Karpas-422 (cell line): ENCODE measurements at regions not wholly inside any gene's neighbourhood (a gene's known extent, or its start where the extent isn't known, plus 50 kb on each side); places are given as distances from the start of the nearest gene placed in this dataset.

Experiments used
- DNase-seq: peaks from one replicate; pipeline ENCODE4 v3.0.0-alpha.2; 2015
- H2AFZ ChIP-seq: fragments of 200-600 bp; sonication (generic); 2 replicates; pipeline ENCODE4 v1.6.1; 2014; ENCODE audit warnings: antibody characterized with exemption, low read length, mixed read lengths
- H3K27ac ChIP-seq: fragments of 200-600 bp; sonication (generic); 2 replicates; pipeline ENCODE4 v1.5.1; 2014; ENCODE audit warnings: mild to moderate bottlenecking, low read length, moderate library complexity
- H3K27me3 ChIP-seq: fragments of 200-600 bp; sonication (generic); 2 replicates; pipeline ENCODE4 v1.6.1; 2014; ENCODE audit warnings: low read length, mixed read lengths
- H3K36me3 ChIP-seq: fragments of 200-600 bp; sonication (generic); 2 replicates; pipeline ENCODE4 v1.6.1; 2014; ENCODE audit warnings: low read length, mixed read lengths; ENCODE audit not compliant: insufficient read depth
- H3K4me1 ChIP-seq: fragments of 200-600 bp; sonication (generic); 2 replicates; pipeline ENCODE4 v1.6.1; 2014; ENCODE audit warnings: mild to moderate bottlenecking, low read length, mixed read lengths
- H3K4me2 ChIP-seq: fragments of 200-600 bp; sonication (generic); 2 replicates; pipeline ENCODE4 v1.6.1; 2014; ENCODE audit warnings: low read length, low read depth, mild to moderate bottlenecking; ENCODE audit not compliant: poor library complexity, severe bottlenecking
- H3K4me3 ChIP-seq: fragments of 200-600 bp; sonication (generic); 2 replicates; pipeline ENCODE4 v1.5.1; 2014; ENCODE audit warnings: mild to moderate bottlenecking, antibody characterized with exemption, low read length, mixed read lengths
- H3K79me2 ChIP-seq: fragments of 200-600 bp; sonication (generic); 2 replicates; pipeline ENCODE4 v1.6.1; 2014; ENCODE audit warnings: mild to moderate bottlenecking, low read length, mixed read lengths
- H3K9ac ChIP-seq: fragments of 200-600 bp; sonication (generic); 2 replicates; pipeline ENCODE4 v1.6.0; 2014; ENCODE audit warnings: low read length
- H3K9me2 ChIP-seq: fragments of 200-600 bp; sonication (generic), shearing (Covaris generic); replicated peaks from 2 replicates; pipeline ENCODE4 v1.6.0; 2014; ENCODE audit warnings: mild to moderate bottlenecking, low read length, moderate library complexity; ENCODE audit not compliant: insufficient read depth
- H3K9me3 ChIP-seq: fragments of 300-700, 200-600 bp; sonication (generic); 2 replicates; pipeline ENCODE4 v1.6.1; 2014; ENCODE audit warnings: low read length, mixed read lengths
- H4K20me1 ChIP-seq: fragments of 200-600 bp; sonication (generic); 2 replicates; pipeline ENCODE4 v1.6.1; 2014; ENCODE audit warnings: mild to moderate bottlenecking, antibody characterized with exemption, low read length, low read depth; ENCODE audit not compliant: insufficient read depth

DNA sequence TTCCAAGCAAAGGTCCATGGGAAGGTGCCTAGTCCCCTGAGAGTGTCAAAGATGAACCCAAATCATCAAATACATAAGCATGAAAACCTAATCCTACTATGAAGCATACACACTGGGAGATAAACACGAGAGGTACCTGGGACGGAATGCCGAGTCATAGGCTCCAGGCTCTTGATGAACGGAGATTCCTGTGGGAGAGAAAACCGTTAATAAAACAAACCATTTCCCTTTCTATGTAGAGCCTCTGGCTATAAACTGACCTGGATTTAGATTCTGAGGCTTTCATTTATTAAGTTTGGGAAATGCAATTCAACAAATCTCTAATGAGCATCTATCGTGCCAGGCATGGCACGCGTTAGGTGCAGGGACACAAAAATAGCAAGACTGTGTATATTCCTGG, 206.4 kb upstream of the IL12B start:
- H4K20me1 ChIP-seq = no peaks in the 10 kb centered on the region
- H3K27me3 ChIP-seq = no peaks in the 10 kb centered on the region
- no peak overlapping the region for H3K9ac ChIP-seq
- no peak overlapping the region for H3K4me2 ChIP-seq
- no peaks in the 10 kb centered on the region for H3K4me1 ChIP-seq
- H3K36me3 ChIP-seq = no peaks in the 10 kb centered on the region
- H3K9me3 ChIP-seq = no peaks in the 10 kb centered on the region
- H3K4me3 ChIP-seq = no peak overlapping the region
- H2AFZ ChIP-seq = no peak overlapping the region
- H3K79me2 ChIP-seq = no peaks in the 10 kb centered on the region
- no peak overlapping the region for H3K27ac ChIP-seq
- H3K9me2 ChIP-seq = no peaks in the 10 kb centered on the region
- no peak for DNase-seq

DNA sequence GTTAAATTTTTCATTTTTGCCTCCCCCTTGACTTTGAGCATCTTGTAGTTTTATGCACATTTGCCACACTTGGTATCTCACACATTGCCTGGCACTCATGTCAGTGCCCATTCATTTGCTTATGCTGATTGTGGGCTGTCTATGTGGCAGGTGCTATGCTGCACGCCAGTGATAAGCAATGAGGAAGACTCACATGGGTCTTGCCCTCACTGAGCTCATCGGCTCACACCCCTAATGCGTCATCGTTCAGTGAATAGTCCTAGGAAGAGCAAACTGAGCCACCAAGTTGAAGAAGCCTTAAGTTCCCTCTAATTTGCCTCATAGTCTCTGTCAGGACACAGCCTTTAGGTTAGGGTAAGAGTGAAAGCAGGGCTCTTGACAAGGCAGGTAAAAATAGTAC, 209.4 kb upstream of the IL12B start:
- Histone ChIP-seq H3K4me1 (no peaks in the 10 kb centered on the region), H3K79me2 (no peaks in the 10 kb centered on the region), H3K9me3 (no peaks in the 10 kb centered on the region), H3K27ac (no peak overlapping the region), H4K20me1 (no peaks in the 10 kb centered on the region), H3K9me2 (no peaks in the 10 kb centered on the region), H3K36me3 (no peaks in the 10 kb centered on the region), H3K27me3 (no peaks in the 10 kb centered on the region), H3K4me3 (no peak overlapping the region), H3K9ac (no peak overlapping the region), H2AFZ (no peak overlapping the region), H3K4me2 (no peak overlapping the region)
- DNase-seq = no peak

DNA sequence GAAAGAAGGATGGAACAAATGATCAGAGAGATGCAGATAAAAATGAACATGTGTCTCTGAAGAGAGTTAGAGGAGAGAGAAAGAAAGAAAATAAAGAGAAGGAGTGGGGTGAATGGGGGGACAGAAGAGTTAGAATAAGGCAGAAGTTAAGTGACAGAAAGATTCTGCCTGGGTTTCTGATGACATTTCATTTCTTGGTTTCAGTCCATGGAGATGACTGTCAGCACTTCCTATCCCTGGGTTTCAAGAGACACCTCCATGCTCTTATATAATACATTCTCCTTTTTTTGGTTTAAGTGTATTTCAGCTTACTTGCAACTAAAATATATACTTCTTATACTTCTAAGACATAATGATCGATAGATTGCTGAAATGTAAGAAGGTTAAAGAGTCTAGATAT, 213.0 kb upstream of the IL12B start:
- Histone ChIP-seq H3K79me2 (no peaks in the 10 kb centered on the region), H3K4me1 (no peaks in the 10 kb centered on the region), H3K27me3 (no peaks in the 10 kb centered on the region), H3K36me3 (no peaks in the 10 kb centered on the region), H3K9me3 (no peaks in the 10 kb centered on the region), H2AFZ (no peak overlapping the region), H4K20me1 (no peaks in the 10 kb centered on the region), H3K27ac (no peak overlapping the region), H3K4me3 (no peak overlapping the region), H3K9ac (no peak overlapping the region), H3K9me2 (no peaks in the 10 kb centered on the region), H3K4me2 (no peak overlapping the region)
- no peak for DNase-seq

DNA sequence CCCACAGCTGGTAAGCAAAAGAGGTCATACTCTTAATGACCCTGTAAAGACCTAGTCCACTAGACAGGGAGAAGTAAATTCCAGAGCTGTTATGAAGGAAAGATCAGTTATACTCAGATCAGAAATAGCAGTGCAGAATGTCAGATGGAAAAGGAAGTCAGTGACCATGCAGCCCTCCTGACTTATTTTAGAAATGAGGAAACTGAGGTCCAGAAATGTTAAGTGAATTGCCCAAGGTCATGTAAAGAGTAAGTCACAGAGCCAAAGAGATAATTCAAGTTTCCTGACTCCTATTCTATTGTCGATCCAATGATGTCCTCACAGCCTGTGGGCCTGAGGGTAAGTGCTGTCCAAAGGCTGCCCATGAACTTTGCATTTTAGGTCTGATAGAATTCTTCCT, 214.9 kb upstream of the IL12B start:
- no peak for DNase-seq
- H3K27ac ChIP-seq = no peak overlapping the region

DNA sequence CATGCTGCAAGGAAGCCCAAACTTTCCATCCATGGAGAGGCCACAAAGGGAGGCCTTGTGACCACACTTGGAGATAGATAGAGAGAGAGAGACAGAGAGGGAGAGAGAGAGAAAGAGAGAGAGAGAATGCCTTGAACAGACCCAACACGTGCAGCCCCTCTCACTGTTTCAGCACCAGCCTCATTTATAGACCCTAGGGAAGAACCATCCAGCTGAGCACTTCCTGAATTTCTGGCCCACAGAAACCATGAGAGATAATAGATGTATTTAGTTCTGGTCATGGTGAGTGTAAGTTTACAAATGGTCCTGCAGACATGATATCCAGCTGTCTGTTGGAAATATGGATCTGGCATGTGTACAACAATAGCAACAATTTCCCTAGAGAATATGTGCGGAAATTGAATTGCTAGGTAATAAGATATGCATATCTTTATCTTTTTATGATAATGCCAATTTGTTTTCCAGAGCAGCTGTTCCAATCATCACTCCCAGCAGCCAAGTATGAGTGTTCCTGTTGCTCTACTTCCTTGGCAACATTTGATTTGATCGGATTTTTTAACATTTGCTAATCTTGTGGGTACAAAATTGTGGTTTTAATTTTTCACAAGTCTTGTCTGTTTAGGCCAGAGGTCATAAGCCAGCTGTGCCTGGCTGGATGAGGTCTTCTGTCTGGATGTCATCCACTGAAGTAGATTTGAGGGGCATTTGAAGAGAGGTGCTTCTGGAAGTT, 217.3 kb upstream of the IL12B start:
- no peak overlapping the region for H3K9ac ChIP-seq
- H3K4me1 ChIP-seq = no peaks in the 10 kb centered on the region
- no peaks in the 10 kb centered on the region for H3K79me2 ChIP-seq
- H3K36me3 ChIP-seq = no peaks in the 10 kb centered on the region
- no peak for DNase-seq
- H4K20me1 ChIP-seq = no peaks in the 10 kb centered on the region
- no peak overlapping the region for H2AFZ ChIP-seq
- H3K9me3 ChIP-seq = no peaks in the 10 kb centered on the region
- H3K27ac ChIP-seq = no peak overlapping the region
- H3K4me2 ChIP-seq = no peak overlapping the region
- H3K9me2 ChIP-seq = no peaks in the 10 kb centered on the region
- no peaks in the 10 kb centered on the region for H3K27me3 ChIP-seq
- no peak overlapping the region for H3K4me3 ChIP-seq

More for the DNA sequence above, 214.9 kb upstream of the IL12B start:
- Histone ChIP-seq H3K9me3 (no peaks in the 10 kb centered on the region), H3K9me2 (no peaks in the 10 kb centered on the region), H3K4me1 (no peaks in the 10 kb centered on the region), H3K9ac (no peak overlapping the region), H3K27me3 (no peaks in the 10 kb centered on the region), H2AFZ (no peak overlapping the region), H3K79me2 (no peaks in the 10 kb centered on the region), H3K36me3 (no peaks in the 10 kb centered on the region), H3K4me3 (no peak overlapping the region), H4K20me1 (no peaks in the 10 kb centered on the region), H3K4me2 (no peak overlapping the region)

GRCh38 chr5:159548517-159548916, 218.2 kb upstream of the IL12B start:
- H3K27ac ChIP-seq = no peak overlapping the region
- H4K20me1 ChIP-seq = no peaks in the 10 kb centered on the region
- no peak overlapping the region for H3K9ac ChIP-seq
- no peaks in the 10 kb centered on the region for H3K9me3 ChIP-seq
- H3K4me3 ChIP-seq = no peak overlapping the region
- no peaks in the 10 kb centered on the region for H3K9me2 ChIP-seq
- no peak overlapping the region for H2AFZ ChIP-seq
- no peaks in the 10 kb centered on the region for H3K27me3 ChIP-seq
- no peaks in the 10 kb centered on the region for H3K4me1 ChIP-seq
- no peaks in the 10 kb centered on the region for H3K79me2 ChIP-seq
- H3K36me3 ChIP-seq = no peaks in the 10 kb centered on the region
- H3K4me2 ChIP-seq = no peak overlapping the region
- no peak for DNase-seq

- no peak overlapping the region for H3K27ac ChIP-seq
- H2AFZ ChIP-seq = no peak overlapping the region
- DNase-seq = no peak
- no peaks in the 10 kb centered on the region for H3K9me3 ChIP-seq
- H3K27me3 ChIP-seq = no peaks in the 10 kb centered on the region
- no peak overlapping the region for H3K4me3 ChIP-seq
- no peaks in the 10 kb centered on the region for H3K9me2 ChIP-seq
- H3K9ac ChIP-seq = no peak overlapping the region
- H3K4me1 ChIP-seq = no peaks in the 10 kb centered on the region
- no peaks in the 10 kb centered on the region for H4K20me1 ChIP-seq
- H3K79me2 ChIP-seq = no peaks in the 10 kb centered on the region
- H3K36me3 ChIP-seq = no peaks in the 10 kb centered on the region
- no peak overlapping the region for H3K4me2 ChIP-seq
These were observed 218.8 kb upstream of the IL12B start for GRCh38 chr5:159549046-159549445.

DNA sequence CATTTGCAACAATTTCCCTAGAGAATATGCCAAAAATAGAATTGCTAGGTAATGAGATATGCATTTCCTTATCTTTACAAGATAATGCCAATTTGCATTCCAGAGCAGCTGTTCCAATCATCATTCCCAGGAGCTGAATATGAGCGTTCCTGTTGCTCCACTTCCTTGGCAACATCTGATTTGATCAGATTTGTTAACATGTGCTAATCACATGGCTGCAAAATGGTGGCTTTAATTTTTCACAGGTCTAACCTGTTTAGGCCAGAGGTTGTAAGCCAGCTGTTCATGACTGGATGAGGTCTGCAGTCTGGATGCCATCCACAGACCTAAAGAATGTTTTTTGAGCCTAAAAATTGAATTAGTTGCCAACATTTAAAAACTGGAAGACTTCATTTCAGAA, 220.7 kb upstream of the IL12B start:
- no peak overlapping the region for H3K4me3 ChIP-seq
- no peaks in the 10 kb centered on the region for H3K9me3 ChIP-seq
- H3K27me3 ChIP-seq = no peaks in the 10 kb centered on the region
- H3K27ac ChIP-seq = no peak overlapping the region
- H3K9ac ChIP-seq = no peak overlapping the region
- no peak for DNase-seq
- H2AFZ ChIP-seq = no peak overlapping the region
- no peaks in the 10 kb centered on the region for H3K4me1 ChIP-seq
- no peaks in the 10 kb centered on the region for H4K20me1 ChIP-seq
- H3K4me2 ChIP-seq = no peak overlapping the region
- no peaks in the 10 kb centered on the region for H3K36me3 ChIP-seq
- no peaks in the 10 kb centered on the region for H3K79me2 ChIP-seq
- H3K9me2 ChIP-seq = no peaks in the 10 kb centered on the region
